ENCODE measurements at regions not wholly inside any gene's neighbourhood (a gene's known extent, or its start where the extent isn't known, plus 50 kb on each side); places are given as distances from the start of the nearest gene placed in this dataset.

DNA sequence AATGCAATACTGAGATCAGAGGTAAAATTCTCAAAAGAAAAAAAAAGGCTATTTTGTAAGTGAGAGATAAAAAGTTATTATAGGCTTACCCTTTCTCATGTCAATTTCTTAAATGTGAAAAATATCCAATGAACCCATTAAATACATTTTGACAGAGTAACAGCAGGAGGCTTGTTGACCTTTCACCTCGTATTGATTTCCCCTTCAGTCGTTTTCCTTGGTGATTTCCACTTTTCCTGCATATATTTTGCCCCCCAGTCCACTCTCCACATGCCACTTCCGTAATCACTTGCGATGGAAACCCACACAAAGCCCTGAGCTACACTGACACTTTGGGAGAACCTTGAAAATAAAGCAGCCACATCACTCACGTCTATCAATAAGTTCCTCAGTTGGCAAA, 248.1 kb upstream of the OBI1 start:
- DNase-seq (ENCODE audit: low spot score) = no peak
- H4K8ac ChIP-seq (ENCODE audit: low read depth, low read length) = no peak overlapping the region
- WGBS, 2 donors (ENCODE audit: extremely low coverage in 2 of 2, insufficient read length in 2 of 2, insufficient replicate concordance in 1 of 2) = no CpG with 5 or more reads among the region's 5 CpGs
- no peak overlapping the region for H4K91ac ChIP-seq (ENCODE audit: low read depth, low read length, poor library complexity)
- no peak overlapping the region for H3K4ac ChIP-seq (ENCODE audit: low read length)
- H2BK15ac ChIP-seq (ENCODE audit: low read length) = no peak overlapping the region
- H2AK5ac ChIP-seq (ENCODE audit: low read depth, low read length) = no peak overlapping the region
- no peak overlapping the region for H2BK120ac ChIP-seq (ENCODE audit: low read depth, low read length)
- no peak overlapping the region for H3K23ac ChIP-seq (ENCODE audit: low read depth, low read length, poor library complexity)
- H3K36me3 ChIP-seq (replicated peaks in 1 of 2; ENCODE audit: control insufficient read depth in 2 of 2, insufficient read depth in 2 of 2, low read length in 2 of 2) = no peaks in the 10 kb centered on the region
- H2BK12ac ChIP-seq (ENCODE audit: low read length) = no peak overlapping the region
- no peak overlapping the region for H2BK5ac ChIP-seq (ENCODE audit: low read length)
- no peak overlapping the region for H3K4me2 ChIP-seq (ENCODE audit: insufficient read depth, low read length, poor library complexity, severe bottlenecking)
- no peaks in the 10 kb centered on the region for H3K4me1 ChIP-seq (ENCODE audit: control insufficient read depth in 2 of 2, insufficient read depth in 1 of 2, low read depth in 1 of 2, low read length in 2 of 2)
- no peak overlapping the region for H3K9ac ChIP-seq (ENCODE audit: low read depth, low read length, poor library complexity)
- no peak overlapping the region for H3K27ac ChIP-seq (replicated peaks; ENCODE audit: low read length)
- no peak overlapping the region for H3K4me3 ChIP-seq (ENCODE audit: low read length in 2 of 2)
- no peak overlapping the region for H3K18ac ChIP-seq (ENCODE audit: low read length)
- H3K27me3 ChIP-seq (ENCODE audit: control insufficient read depth in 3 of 3, insufficient read depth in 3 of 3, low read depth in 1 of 3, low read length in 3 of 3) = no peaks in the 10 kb centered on the region
- no peak overlapping the region for H3K14ac ChIP-seq (ENCODE audit: low read length)
- H3K79me1 ChIP-seq (ENCODE audit: low read depth, low read length) = no peaks in the 10 kb centered on the region
- no peaks in the 10 kb centered on the region for H3K9me3 ChIP-seq (replicated peaks in 1 of 2; ENCODE audit: control insufficient read depth in 2 of 2, insufficient read depth in 1 of 2, low read depth in 1 of 2, low read length in 2 of 2)
- no peak overlapping the region for H2AFZ ChIP-seq (ENCODE audit: low read length)

DNA sequence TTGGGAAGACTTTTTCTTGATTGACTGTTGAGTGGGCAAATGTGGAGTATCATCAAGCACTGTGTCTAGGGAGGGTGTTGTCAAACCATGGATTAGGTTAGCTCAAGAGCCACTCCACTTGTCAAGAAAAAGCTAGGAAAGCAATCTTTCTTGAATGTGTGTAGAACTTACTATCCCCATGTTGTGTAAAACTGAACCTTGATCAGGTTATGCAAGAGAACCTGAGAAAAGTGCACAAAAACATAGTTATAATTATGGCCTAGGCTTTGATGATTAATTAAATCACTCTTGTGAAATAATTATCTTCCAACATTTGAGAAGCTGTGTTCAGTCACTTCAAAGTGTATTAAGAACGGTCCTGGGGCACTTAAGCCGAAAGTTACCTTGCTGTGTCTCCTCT, 238.2 kb upstream of the OBI1 start:
- H3K4me2 ChIP-seq (ENCODE audit: insufficient read depth, low read length, poor library complexity, severe bottlenecking) = no peak overlapping the region
- H3K9ac ChIP-seq (ENCODE audit: low read depth, low read length, poor library complexity) = no peak overlapping the region
- H2AFZ ChIP-seq (ENCODE audit: low read length) = no peak overlapping the region
- DNase-seq (ENCODE audit: low spot score) = no peak
- no peak overlapping the region for H3K4me3 ChIP-seq (ENCODE audit: low read length in 2 of 2)
- H2AK5ac ChIP-seq (ENCODE audit: low read depth, low read length) = no peak overlapping the region
- no peak overlapping the region for H3K18ac ChIP-seq (ENCODE audit: low read length)
- H2BK12ac ChIP-seq (ENCODE audit: low read length) = no peak overlapping the region
- no peak overlapping the region for H2BK120ac ChIP-seq (ENCODE audit: low read depth, low read length)
- H3K79me1 ChIP-seq (ENCODE audit: low read depth, low read length) = no peaks in the 10 kb centered on the region
- H3K9me3 ChIP-seq (replicated peaks in 1 of 2; ENCODE audit: control insufficient read depth in 2 of 2, insufficient read depth in 1 of 2, low read depth in 1 of 2, low read length in 2 of 2) = no peaks in the 10 kb centered on the region
- H4K8ac ChIP-seq (ENCODE audit: low read depth, low read length) = no peak overlapping the region
- no peak overlapping the region for H3K14ac ChIP-seq (ENCODE audit: low read length)
- no peaks in the 10 kb centered on the region for H3K36me3 ChIP-seq (replicated peaks in 1 of 2; ENCODE audit: control insufficient read depth in 2 of 2, insufficient read depth in 2 of 2, low read length in 2 of 2)
- H3K4me1 ChIP-seq (ENCODE audit: control insufficient read depth in 2 of 2, insufficient read depth in 1 of 2, low read depth in 1 of 2, low read length in 2 of 2) = no peaks in the 10 kb centered on the region
- no peak overlapping the region for H2BK5ac ChIP-seq (ENCODE audit: low read length)
- no CpG with 5 or more reads among the region's 2 CpGs for WGBS, 2 donors (ENCODE audit: extremely low coverage in 2 of 2, insufficient read length in 2 of 2, insufficient replicate concordance in 1 of 2)
- H3K27me3 ChIP-seq (ENCODE audit: control insufficient read depth in 3 of 3, insufficient read depth in 3 of 3, low read depth in 1 of 3, low read length in 3 of 3) = no peaks in the 10 kb centered on the region
- no peak overlapping the region for H3K4ac ChIP-seq (ENCODE audit: low read length)
- H3K23ac ChIP-seq (ENCODE audit: low read depth, low read length, poor library complexity) = no peak overlapping the region
- no peak overlapping the region for H2BK15ac ChIP-seq (ENCODE audit: low read length)
- H3K27ac ChIP-seq (replicated peaks; ENCODE audit: low read length) = no peak overlapping the region
- no peak overlapping the region for H4K91ac ChIP-seq (ENCODE audit: low read depth, low read length, poor library complexity)

DNA sequence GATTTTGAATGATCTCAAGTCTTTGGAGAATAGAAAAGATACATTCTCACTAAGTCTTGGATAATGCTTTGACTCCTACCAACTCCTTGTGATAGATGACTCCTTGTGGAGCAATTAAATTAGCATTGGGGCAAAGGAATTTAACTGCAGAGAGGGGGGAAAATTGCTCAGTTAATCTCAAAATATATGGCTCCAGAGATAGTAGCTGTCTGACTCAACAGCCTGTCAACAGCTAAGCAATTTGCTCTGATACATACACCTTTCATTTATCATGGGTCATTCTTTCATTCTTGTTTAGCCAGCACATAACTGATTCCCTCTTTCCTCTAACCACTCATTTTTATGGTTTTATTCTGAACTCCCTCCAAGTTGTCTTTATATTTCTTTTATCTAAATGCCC, 225.6 kb upstream of the OBI1 start:
- Histone ChIP-seq H3K4me2 (ENCODE audit: insufficient read depth, low read length, poor library complexity, severe bottlenecking) (no peak overlapping the region), H2BK12ac (ENCODE audit: low read length) (no peak overlapping the region), H2BK5ac (ENCODE audit: low read length) (no peak overlapping the region), H3K23ac (ENCODE audit: low read depth, low read length, poor library complexity) (no peak overlapping the region), H2AFZ (ENCODE audit: low read length) (no peak overlapping the region), H2AK5ac (ENCODE audit: low read depth, low read length) (no peak overlapping the region), H3K9ac (ENCODE audit: low read depth, low read length, poor library complexity) (no peak overlapping the region), H3K14ac (ENCODE audit: low read length) (no peak overlapping the region), H2BK120ac (ENCODE audit: low read depth, low read length) (no peak overlapping the region), H3K4me3 (ENCODE audit: low read length in 2 of 2) (no peak overlapping the region), H3K79me1 (ENCODE audit: low read depth, low read length) (no peaks in the 10 kb centered on the region), H3K27ac (replicated peaks; ENCODE audit: low read length) (no peak overlapping the region), H4K91ac (ENCODE audit: low read depth, low read length, poor library complexity) (no peak overlapping the region), H3K9me3 (replicated peaks in 1 of 2; ENCODE audit: control insufficient read depth in 2 of 2, insufficient read depth in 1 of 2, low read depth in 1 of 2, low read length in 2 of 2) (no peaks in the 10 kb centered on the region), H3K27me3 (ENCODE audit: control insufficient read depth in 3 of 3, insufficient read depth in 3 of 3, low read depth in 1 of 3, low read length in 3 of 3) (no peaks in the 10 kb centered on the region), H3K4ac (ENCODE audit: low read length) (no peak overlapping the region), H3K18ac (ENCODE audit: low read length) (no peak overlapping the region), H3K36me3 (replicated peaks in 1 of 2; ENCODE audit: control insufficient read depth in 2 of 2, insufficient read depth in 2 of 2, low read length in 2 of 2) (no peaks in the 10 kb centered on the region), H3K4me1 (ENCODE audit: control insufficient read depth in 2 of 2, insufficient read depth in 1 of 2, low read depth in 1 of 2, low read length in 2 of 2) (peaks cover 0 to 4% of the 10 kb centered on the region in 2 donors), H2BK15ac (ENCODE audit: low read length) (no peak overlapping the region), H4K8ac (ENCODE audit: low read depth, low read length) (no peak overlapping the region)
- no peak for DNase-seq (ENCODE audit: low spot score)

DNA sequence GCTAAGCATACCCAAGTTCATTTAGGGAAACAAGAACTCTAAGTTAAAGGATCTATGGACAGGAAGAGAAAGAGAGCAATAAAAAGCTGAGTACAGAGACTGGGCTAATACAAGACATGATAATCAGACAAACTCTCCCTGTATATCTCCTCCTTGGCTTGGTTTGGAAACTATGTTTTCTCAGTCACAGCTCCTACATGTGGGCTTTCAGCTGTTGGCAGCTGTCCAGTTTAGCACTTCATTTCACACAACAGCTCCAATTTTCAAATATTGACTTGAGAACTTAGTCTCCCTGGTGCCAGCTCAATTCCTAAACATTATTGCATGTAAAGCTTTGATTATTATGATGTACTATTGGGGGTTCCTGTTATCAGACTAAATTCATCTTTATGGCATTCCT, 222.8 kb upstream of the OBI1 start:
- no peak overlapping the region for H3K9ac ChIP-seq (ENCODE audit: low read depth, low read length, poor library complexity)
- H2BK120ac ChIP-seq (ENCODE audit: low read depth, low read length) = no peak overlapping the region
- H3K4me1 ChIP-seq (ENCODE audit: control insufficient read depth in 2 of 2, insufficient read depth in 1 of 2, low read depth in 1 of 2, low read length in 2 of 2) = peaks cover 0 to 4% of the 10 kb centered on the region in 2 donors
- H2BK12ac ChIP-seq (ENCODE audit: low read length) = no peak overlapping the region
- no peaks in the 10 kb centered on the region for H3K36me3 ChIP-seq (replicated peaks in 1 of 2; ENCODE audit: control insufficient read depth in 2 of 2, insufficient read depth in 2 of 2, low read length in 2 of 2)
- no peak overlapping the region for H4K91ac ChIP-seq (ENCODE audit: low read depth, low read length, poor library complexity)
- H2BK5ac ChIP-seq (ENCODE audit: low read length) = no peak overlapping the region
- no peak overlapping the region for H2BK15ac ChIP-seq (ENCODE audit: low read length)
- no peak overlapping the region for H3K23ac ChIP-seq (ENCODE audit: low read depth, low read length, poor library complexity)
- no peak overlapping the region for H3K4me3 ChIP-seq (ENCODE audit: low read length in 2 of 2)
- no peak overlapping the region for H3K18ac ChIP-seq (ENCODE audit: low read length)
- H3K4ac ChIP-seq (ENCODE audit: low read length) = no peak overlapping the region
- no peak for DNase-seq (ENCODE audit: low spot score)
- H2AFZ ChIP-seq (ENCODE audit: low read length) = no peak overlapping the region
- no peak overlapping the region for H3K4me2 ChIP-seq (ENCODE audit: insufficient read depth, low read length, poor library complexity, severe bottlenecking)
- no peak overlapping the region for H4K8ac ChIP-seq (ENCODE audit: low read depth, low read length)
- no peaks in the 10 kb centered on the region for H3K79me1 ChIP-seq (ENCODE audit: low read depth, low read length)
- H3K27me3 ChIP-seq (ENCODE audit: control insufficient read depth in 3 of 3, insufficient read depth in 3 of 3, low read depth in 1 of 3, low read length in 3 of 3) = no peaks in the 10 kb centered on the region
- no peak overlapping the region for H2AK5ac ChIP-seq (ENCODE audit: low read depth, low read length)
- H3K9me3 ChIP-seq (replicated peaks in 1 of 2; ENCODE audit: control insufficient read depth in 2 of 2, insufficient read depth in 1 of 2, low read depth in 1 of 2, low read length in 2 of 2) = no peaks in the 10 kb centered on the region
- no peak overlapping the region for H3K27ac ChIP-seq (replicated peaks; ENCODE audit: low read length)
- no peak overlapping the region for H3K14ac ChIP-seq (ENCODE audit: low read length)
